GM21515 (cell line): ENCODE measurements at regions not wholly inside any gene's neighbourhood (a gene's known extent, or its start where the extent isn't known, plus 50 kb on each side); places are given as distances from the start of the nearest gene placed in this dataset.
"Not testable (repeated sequence)": the region's sequence is repeated elsewhere in the genome, so short reads cannot be mapped to it uniquely, and the experiment has no call there.

Experiments
- ATAC-seq: cut with Tn5 transposase; IDR thresholded peaks from one replicate; pipeline ENCODE4 v1.9.1; 2021; ENCODE audit not compliant: unreplicated experiment

DNA sequence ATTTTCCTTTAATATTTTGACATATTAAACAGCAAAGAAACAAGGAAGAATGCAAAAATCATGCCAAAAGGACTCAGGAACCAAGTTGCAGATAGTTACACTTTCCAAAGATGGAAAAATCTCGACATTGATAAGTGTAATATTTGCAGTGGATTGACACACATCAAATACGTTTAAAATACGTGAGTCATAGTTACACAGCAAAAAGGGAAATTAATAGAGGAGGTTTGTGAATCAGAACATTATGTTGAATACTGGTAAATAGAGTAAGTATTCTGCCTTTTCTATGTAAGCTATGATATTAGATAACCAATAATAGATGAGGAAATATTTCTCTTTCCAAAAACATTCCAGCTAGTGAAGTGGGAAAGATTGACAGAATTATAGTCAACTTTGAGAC is 1761.3 kb upstream of the IGFBP7 start:
- no peak for ATAC-seq

GRCh38 chr4:58849026-58849425 is 1738.8 kb upstream of the IGFBP7 start:
- ATAC-seq: no peak

- no peak for ATAC-seq
Observed at GRCh38 chr4:58843455-58843854, 1733.3 kb upstream of the IGFBP7 start.

GRCh38 chr4:58833126-58833525 is 1722.9 kb upstream of the IGFBP7 start:
- ATAC-seq: no peak

- no peak for ATAC-seq
Observed at GRCh38 chr4:58825278-58825677, 1715.1 kb upstream of the IGFBP7 start.

DNA sequence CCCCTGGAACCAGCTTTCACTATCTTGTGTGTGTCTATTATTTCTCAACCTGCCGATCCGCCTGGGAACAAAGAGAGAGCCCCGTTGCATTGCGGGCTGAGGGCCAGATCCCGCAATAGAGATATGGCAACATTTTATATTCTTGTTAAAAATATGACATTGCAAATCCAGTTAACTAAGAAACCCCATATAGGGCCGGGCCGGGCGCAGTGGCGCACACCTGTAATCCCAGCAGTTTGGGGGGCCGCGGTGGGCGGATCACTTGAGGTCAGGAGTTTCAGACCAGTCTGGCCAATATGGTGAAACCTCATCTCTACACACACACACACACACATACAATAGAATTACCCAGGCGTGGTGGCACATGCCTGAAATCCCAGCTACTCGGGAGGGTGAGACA is 1708.4 kb upstream of the IGFBP7 start:
- not testable (repeated sequence) for ATAC-seq

DNA sequence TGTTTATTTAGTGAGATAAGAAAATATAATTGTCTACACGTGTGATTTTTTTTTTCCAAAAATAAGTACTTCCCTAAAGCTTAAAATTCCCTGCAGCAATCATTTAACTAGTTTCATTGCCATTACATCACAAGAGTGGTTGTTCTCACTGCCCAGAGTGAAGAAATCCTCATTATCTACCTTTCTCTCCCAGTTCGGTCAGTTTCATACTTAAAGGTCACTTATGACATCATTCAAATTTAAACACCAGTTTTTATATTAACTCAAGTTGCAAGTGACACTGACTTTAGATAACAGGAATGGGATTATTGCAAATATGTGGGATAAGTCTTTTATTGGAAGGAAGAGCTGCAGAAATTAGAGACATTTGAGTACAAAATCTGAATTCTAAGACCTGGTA is 1699.8 kb upstream of the IGFBP7 start:
- ATAC-seq: no peak

DNA sequence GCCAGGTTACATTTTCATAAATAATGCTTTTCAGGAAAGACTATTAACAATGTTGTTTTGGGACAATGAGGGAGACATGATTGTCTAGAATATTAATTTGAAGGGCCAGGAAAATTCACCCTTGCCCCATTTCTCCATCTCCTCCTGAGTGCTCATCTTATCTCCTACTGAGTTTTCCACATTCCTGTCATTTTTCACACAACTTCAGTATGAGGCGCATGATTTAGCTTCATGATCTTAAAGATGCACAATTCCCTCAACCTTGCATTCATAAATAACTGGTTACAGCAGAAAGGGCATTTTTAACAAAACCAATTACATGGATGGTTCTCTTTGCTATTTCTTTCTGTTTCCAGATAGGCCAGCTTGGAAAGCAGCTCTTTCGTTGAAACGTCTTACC is 1699.2 kb upstream of the IGFBP7 start:
- ATAC-seq: no peak

GRCh38 chr4:58808817-58809216 is 1698.6 kb upstream of the IGFBP7 start:
- no peak for ATAC-seq

DNA sequence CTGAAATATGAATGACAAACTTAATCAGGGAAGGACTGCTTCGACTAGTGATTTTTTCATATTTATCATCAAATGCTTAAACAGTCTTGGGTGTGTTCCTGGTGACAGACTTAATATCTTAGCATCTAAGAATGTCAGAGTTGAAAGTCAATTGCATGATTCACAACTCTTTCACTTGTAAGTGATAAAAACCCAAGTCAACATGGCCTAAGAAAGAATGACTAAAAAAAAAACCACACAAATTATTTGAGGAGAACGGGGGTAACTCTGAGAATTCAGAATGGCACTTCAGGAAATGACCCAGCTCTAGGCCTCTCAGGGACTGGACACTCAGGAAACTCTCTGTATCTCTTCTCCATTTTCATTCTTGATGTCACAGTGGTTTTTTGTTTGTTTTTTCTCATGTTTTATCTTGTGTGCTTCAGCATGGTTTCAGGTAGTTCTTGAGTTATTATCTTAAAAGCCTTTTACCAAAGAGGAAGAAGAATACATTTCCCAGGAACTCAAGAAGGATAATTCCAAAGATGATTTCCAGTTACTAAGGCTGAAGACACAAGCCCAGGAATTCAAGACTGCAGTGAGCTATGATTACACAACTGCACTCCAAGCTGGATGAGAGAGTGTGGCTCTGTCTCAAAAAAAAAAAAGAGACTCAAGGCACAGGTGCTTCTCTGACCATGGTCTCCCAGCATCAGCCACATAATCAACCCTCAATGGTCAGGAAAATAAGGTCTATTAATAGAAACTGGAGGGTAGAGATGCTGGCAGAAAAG is 1697.8 kb upstream of the IGFBP7 start:
- no peak for ATAC-seq

- no peak for ATAC-seq
Observed at GRCh38 chr4:58776627-58777026, 1666.4 kb upstream of the IGFBP7 start.

- ATAC-seq: no peak
Observed at GRCh38 chr4:58767598-58767997, 1657.4 kb upstream of the IGFBP7 start.

GRCh38 chr4:58766763-58767162 is 1656.6 kb upstream of the IGFBP7 start:
- no peak for ATAC-seq

DNA sequence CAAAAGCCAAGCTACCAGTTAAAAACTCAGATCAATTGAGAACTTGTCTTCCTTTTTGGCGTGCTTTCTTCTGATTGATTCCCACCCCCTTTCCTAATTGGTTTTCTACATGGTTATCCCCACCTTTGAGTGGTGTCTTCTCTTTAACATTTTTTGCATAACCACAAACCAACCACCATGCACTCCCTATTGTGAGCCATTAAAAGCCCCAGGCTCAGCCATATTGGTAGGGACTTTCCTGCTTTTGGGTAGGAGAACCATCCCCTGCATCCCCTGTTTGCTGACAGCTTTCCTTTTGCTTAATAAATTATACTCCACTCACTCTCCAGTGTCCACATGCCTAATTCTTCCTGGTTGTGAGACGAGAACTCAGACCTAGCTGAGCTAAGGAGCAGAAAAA is 1651.4 kb upstream of the IGFBP7 start:
- ATAC-seq: no peak

DNA sequence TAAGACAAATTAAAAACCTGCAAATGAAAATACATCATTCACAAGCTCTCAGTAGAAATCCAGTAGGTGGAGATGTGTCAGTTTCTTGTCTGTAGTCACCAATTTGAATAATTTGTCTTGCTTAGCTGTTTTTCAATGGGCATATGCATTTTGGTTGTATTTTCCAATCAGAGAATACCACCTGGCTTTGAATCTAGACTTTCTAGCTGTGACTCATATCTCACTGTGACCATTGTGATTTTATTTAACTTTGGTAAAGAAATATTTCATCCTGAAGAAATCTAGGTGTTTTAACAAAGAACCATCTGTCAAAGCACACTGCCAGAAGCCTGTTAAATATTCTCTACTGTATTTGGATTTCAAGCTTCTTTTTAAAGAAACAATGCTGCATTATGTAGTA is 1650.6 kb upstream of the IGFBP7 start:
- no peak for ATAC-seq

DNA sequence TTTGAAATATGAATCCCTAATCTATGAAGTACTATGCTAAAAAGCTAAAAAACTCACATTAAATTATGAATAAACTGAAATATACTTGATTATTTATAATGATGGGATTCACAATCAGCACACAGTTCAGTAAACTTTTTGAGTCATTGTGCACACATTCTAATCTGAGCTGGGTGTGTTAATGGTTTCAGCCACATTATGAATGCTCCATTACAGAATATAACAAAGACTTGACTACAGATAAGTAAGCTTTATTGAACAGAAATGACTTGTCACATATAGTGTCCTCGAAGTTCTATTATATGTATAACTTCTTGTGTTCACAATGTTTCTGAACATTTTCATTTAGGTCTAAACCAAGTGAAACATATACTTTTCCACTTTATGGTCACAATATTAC is 1649.9 kb upstream of the IGFBP7 start:
- ATAC-seq: no peak

DNA sequence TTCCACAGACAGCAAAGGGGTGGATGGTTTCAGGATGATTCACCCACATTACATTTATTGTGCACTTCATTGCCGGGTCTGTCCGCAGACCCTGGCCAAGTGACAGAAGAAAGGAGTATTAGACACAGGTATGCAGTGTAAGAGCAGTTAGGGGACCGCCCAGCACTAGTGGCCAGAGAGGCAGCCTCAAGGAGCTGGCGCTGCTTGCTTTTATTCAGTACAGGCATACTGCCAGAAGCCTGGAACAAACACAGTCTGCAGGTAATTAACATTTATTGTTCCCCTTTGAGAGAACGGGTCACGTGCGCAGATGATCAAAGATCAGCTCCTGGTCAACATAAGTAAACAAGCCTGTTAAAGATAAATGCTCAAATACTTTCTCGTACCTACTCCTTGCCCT is 1639.0 kb upstream of the IGFBP7 start:
- no peak for ATAC-seq

- ATAC-seq: no peak
Observed at GRCh38 chr4:58740897-58741296, 1630.7 kb upstream of the IGFBP7 start.

GRCh38 chr4:58739275-58739674 is 1629.1 kb upstream of the IGFBP7 start:
- no peak for ATAC-seq

DNA sequence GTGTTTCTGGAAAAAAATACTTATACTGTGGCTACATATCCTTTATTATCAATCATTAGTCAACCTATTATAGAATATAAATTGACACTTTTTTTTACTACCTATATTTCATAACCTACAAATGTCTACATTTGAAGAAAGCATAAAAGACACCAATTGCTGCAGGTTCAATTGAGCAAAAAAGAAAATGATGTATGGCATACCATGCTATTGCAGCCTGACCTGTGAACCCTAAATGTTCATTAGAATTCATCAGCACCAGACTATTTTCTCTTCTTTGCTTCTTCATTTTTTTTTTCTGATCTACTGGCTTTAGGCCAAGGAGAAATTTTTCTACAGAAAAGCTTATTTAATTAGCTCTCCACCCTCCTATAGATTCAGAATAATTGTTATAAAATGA is 1628.2 kb upstream of the IGFBP7 start:
- no peak for ATAC-seq

DNA sequence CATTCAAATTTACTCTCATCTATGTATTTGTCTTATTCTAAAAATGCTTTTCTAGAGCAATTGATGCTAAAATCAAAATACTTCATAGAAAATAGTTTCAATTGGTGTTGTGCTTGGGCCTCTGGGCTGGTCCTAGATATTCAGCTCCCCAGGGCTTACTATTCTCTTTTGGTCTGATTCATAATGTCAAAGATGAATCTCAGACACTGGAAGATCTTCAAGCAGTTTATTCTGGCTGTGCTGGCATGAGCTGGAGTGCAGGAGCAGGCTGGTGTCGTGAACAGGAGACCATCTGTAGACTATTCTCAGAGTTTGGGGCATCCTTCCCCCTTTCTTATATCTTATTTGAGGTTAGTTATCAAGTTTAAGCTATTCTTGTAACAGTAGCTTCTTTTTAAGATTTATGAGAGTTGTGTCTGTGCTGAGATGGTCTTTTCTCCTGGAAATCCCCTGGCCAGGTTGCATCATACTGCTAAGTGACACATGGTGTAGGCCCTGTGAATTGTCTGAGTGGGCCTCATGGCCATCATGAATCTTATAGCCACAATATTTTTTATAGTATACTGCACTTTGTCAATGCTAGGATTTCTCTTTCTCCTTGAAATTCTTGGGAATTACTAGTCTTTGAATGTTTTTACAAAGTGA is 1624.0 kb upstream of the IGFBP7 start:
- no peak for ATAC-seq

GRCh38 chr4:58732973-58733372 is 1622.8 kb upstream of the IGFBP7 start:
- no peak for ATAC-seq

DNA sequence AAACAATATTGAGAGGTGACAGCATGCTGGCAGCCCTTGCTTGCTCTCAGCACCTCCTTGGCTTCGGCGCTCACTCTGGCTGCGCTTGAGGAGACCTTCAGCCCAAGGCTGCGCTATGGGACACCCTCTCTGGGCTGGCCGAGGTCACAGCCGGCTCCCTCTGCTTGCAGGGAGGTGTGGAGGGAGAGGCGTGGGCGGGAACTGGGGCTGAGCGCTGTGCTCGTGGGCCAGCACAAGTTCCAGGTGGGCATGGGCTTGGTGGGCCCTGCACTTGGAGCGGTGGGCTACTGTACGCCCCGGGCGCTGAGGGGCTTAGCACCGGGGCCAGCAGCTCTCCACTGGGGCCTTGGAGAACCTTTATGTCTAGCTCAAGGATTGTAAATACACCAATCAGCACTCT is 1613.8 kb upstream of the IGFBP7 start:
- ATAC-seq: no peak
